LNCaP clone FGC (cell line): ENCODE measurements at regions not wholly inside any gene's neighbourhood (a gene's known extent, or its start where the extent isn't known, plus 50 kb on each side); places are given as distances from the start of the nearest gene placed in this dataset.

ENCODE experiments used
- DNase-seq: peaks from one replicate; pipeline ENCODE4 v3.0.0-alpha.2; 2011; ENCODE audit warnings: low read depth
- H3K4me3 ChIP-seq: 2 replicates; pipeline ENCODE4 v1.5.1; 2011; ENCODE audit warnings: mild to moderate bottlenecking, low read depth, low read length, control low read depth
- TF ChIP-seq, protein P1 (sequence below): IDR thresholded peaks from 2 replicates; pipeline ENCODE4 v1.5.1; 2012; ENCODE audit warnings: mild to moderate bottlenecking; ENCODE audit not compliant: control insufficient read depth, insufficient read depth; ENCODE audit errors: extremely low read depth

DNA sequence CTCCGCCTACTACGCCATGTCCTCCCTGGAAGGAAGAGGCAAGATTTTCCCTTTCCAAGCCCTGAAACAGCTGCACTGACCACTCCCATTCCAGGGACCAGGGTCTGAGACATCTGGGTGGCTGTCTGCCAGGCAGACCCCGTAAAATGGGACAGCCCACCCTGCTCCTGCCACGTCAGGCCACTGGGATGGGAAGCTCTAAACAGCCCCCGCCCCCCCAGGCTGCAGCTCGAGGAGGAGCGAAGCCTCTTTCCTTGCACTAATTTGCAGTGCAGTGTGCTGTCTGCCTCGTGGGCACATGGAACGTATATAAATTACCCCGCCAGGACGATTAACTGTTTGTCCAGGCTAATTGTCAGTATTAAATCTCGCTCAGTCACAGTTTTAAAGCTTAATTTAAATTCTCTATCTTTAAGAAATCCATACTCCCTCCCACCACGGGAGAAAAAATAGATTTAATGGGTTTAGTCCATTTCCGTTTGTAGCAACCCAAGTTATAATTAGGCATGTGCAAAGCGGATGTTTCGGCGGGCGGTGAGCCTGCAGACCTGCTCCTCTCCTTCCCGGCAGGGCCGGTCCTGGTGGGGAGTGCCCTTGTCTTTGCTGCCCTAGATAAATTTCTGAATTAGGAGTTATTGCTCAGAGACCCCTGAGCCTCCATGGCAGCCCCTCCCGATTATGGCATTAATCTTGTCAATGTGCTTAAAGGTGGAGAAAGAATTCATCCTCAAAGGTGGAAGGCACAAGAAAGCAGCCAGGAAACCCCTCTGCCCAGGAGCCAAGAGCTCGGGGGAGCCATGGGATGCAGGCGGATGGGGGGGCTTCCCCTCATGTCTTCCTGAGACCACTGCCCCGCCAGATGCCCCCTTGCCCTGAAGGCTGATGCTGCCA is 268.0 kb upstream of the TNRC6C start:
- DNase-seq: no peak
- TF ChIP-seq, protein P1, sequence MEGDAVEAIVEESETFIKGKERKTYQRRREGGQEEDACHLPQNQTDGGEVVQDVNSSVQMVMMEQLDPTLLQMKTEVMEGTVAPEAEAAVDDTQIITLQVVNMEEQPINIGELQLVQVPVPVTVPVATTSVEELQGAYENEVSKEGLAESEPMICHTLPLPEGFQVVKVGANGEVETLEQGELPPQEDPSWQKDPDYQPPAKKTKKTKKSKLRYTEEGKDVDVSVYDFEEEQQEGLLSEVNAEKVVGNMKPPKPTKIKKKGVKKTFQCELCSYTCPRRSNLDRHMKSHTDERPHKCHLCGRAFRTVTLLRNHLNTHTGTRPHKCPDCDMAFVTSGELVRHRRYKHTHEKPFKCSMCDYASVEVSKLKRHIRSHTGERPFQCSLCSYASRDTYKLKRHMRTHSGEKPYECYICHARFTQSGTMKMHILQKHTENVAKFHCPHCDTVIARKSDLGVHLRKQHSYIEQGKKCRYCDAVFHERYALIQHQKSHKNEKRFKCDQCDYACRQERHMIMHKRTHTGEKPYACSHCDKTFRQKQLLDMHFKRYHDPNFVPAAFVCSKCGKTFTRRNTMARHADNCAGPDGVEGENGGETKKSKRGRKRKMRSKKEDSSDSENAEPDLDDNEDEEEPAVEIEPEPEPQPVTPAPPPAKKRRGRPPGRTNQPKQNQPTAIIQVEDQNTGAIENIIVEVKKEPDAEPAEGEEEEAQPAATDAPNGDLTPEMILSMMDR: no peak
- H3K4me3 ChIP-seq: no peak overlapping the region

DNA sequence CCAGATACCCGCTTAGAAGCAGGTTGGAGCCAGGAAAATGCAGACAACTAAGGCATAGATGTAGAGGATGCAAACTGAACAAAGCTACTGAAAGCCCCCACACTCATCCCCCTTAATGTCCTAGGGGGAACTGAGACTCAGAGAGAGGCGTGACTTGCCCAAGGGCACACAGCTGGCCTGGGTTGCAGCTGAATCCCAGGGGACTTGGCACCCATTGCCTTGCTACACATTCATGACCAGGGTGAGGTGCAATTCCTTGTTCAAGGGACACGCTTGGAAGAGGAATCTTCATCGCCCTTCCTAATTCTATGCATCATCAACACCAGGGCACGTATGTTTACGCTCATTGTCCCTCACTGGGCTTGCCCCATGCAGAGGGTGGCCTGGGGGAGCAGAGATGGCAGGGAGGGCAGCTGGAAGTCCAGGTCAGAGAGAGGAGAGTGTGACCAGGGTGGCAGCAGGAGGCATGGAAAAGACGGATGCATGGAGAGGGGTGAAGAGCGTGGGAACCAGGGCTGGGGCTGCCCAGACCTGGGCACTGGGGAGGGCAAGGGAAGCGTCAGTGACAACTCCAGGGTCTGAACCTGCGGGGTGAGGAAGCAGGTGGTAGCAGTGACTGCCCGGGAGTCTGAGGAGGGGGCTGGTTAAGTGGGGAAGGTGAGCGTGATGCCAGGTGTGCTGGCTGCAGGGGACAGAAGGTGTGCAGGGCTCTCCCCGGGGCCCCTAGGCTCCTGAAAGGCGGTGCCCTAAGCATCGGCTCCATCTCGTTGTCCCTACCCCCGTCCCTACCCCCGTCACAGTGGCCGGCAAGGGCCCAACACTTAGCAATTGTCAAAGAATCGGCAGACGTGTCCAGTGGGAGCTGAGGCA is 267.1 kb upstream of the TNRC6C start:
- TF ChIP-seq, protein P1: no peak
- H3K4me3 ChIP-seq: no peak overlapping the region
- no peak for DNase-seq

DNA sequence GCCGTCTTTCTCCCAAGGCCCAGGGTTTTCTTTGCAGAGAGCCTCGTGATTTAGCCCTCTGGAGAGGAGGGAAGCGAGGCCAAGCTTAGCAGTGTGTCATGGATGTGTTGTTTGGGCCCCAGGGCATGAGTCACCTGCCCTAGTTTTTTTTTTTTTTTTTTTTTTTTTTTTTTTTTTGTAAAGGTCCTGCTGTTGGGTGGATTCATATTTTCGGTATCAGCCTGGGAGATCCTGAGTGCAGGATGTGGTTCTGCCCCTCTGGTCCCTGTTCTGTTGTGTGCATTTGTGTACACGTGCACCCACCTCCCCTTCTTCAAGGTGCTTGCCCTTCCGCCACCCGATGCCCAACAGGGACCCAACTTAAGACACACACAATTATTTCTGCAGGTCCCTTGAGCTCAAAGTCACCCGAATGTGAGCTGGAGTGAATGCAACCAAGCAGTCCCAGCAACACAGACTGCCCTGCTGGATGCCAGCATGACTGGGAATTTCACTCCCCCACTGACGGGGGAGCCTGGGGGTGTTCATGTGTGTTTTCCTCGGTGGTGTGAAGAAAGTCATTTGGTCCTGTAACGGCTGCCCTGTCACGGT is 265.8 kb upstream of the TNRC6C start:
- no peak overlapping the region for H3K4me3 ChIP-seq
- TF ChIP-seq, protein P1: no peak
- DNase-seq: no peak

DNA sequence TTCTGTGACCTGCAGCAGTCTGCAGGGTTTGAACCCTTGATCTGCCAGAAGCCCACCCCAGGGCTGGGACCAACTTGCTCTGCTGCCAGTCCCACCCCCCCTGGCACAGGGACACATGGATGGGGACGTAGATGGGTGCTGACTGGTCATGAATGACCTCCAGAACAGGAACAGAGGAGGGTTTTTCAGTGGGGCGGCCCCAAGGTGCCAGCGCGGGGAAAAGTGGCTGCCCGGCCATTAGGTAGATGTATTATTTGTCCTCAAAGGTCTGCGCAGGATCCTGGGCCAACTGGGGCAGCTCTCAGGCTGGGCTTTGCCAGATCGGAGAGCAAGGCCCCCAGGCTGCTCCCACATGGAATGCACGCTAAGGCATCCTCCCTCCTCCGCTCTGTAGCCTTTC is 265.2 kb upstream of the TNRC6C start:
- H3K4me3 ChIP-seq: no peak overlapping the region
- DNase-seq: no peak
- TF ChIP-seq, protein P1: no peak

DNA sequence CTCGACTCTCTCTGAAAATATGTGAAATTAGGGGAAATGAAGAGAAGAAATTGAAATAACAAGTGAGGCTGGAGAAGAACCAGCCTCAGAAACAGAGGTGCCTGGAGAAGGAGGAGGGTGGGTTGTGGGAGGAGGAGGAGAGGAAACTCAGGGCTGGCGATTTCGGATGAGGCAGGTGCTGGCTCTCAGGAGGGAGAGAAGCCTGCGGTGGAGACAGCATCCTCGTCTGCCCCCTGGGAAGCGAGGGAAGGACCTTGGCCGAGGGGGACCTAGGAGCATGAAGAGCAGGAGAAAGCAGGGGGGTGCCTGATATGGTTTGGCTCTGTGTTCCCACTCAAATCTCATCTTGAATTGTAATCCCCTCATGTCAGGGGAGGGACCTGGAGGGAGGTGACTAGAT is 264.7 kb upstream of the TNRC6C start:
- TF ChIP-seq, protein P1: no peak
- no peak overlapping the region for H3K4me3 ChIP-seq
- no peak for DNase-seq

DNA sequence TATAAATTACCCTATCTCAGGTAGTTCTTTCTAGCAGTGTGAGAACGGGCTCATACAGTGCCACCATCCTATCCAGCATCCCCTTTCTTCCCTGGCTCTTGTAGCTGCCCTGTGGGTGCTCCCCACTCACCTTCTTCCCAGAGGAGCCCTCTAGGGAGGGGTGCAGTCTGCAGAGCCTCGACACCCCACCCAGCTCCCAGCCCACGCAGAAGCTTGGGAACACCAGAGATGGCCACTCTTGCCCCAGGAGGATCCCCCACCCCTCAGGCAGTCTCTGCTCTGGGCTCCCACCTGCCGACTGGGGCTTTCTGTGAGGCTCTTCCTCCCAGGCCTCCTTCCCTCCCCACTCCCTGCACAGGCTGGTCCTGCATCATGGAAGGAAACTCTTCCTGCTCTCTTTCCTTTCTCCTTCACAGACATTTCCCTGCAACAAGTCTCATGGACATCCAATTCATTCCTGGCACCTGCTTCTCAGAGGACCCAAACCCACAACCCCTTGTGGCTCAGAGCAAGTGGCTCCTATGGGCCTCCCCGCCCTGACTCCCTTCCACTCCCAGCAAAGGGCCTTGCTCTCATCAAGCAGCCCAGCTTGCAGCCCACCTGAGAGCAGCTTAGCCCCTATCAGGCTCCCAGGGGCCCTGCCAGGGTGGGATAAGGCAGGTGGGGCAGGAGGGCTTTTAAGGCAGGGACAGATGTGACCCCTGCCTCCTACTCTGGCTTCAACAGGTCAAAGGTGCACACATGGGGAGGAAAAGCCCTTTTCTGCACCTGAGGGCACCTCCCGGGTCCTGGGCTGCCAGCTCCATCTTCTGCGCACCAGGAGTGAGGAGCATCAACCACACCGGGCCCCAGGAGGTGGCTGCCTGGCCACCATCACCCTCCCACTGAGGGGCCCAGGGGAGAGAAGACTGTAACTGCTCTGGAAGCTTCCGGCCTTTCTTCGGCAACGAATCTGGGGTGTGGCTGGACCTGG is 263.8 kb upstream of the TNRC6C start:
- TF ChIP-seq, protein P1: no peak
- H3K4me3 ChIP-seq: no peak overlapping the region
- DNase-seq: no peak
